ENCODE measurements at regions not wholly inside any gene's neighbourhood (a gene's known extent, or its start where the extent isn't known, plus 50 kb on each side); places are given as distances from the start of the nearest gene placed in this dataset.

- TF ChIP-seq, protein P1, sequence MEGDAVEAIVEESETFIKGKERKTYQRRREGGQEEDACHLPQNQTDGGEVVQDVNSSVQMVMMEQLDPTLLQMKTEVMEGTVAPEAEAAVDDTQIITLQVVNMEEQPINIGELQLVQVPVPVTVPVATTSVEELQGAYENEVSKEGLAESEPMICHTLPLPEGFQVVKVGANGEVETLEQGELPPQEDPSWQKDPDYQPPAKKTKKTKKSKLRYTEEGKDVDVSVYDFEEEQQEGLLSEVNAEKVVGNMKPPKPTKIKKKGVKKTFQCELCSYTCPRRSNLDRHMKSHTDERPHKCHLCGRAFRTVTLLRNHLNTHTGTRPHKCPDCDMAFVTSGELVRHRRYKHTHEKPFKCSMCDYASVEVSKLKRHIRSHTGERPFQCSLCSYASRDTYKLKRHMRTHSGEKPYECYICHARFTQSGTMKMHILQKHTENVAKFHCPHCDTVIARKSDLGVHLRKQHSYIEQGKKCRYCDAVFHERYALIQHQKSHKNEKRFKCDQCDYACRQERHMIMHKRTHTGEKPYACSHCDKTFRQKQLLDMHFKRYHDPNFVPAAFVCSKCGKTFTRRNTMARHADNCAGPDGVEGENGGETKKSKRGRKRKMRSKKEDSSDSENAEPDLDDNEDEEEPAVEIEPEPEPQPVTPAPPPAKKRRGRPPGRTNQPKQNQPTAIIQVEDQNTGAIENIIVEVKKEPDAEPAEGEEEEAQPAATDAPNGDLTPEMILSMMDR (IDR thresholded peaks at IDR 0.05), result no peak
- TF ChIP-seq POLR2A (IDR thresholded peaks at IDR 0.05), result no peak
These were observed 1002.9 kb upstream of the SEL1L start for GRCh38 chr14:82536566-82536965.
